Endodermal cell (in vitro differentiated cells): ENCODE measurements at regions not wholly inside any gene's neighbourhood (a gene's known extent, or its start where the extent isn't known, plus 50 kb on each side); places are given as distances from the start of the nearest gene placed in this dataset.

Experiments used
- DNase-seq: peaks from one replicate; pipeline ENCODE4 v3.0.0-alpha.2; 2017
- H3K27ac ChIP-seq: 2 replicates; pipeline ENCODE4 v1.5.1; 2013; ENCODE audit warnings: mild to moderate bottlenecking, low read depth, low read length, moderate library complexity
- H3K27me3 ChIP-seq: 2 replicates; pipeline ENCODE4 v1.6.1; 2013; ENCODE audit warnings: mild to moderate bottlenecking, low read length, moderate library complexity; ENCODE audit not compliant: insufficient read depth, control insufficient read depth, poor library complexity, severe bottlenecking
- H3K36me3 ChIP-seq: 2 replicates; pipeline ENCODE4 v1.7.0; 2013; ENCODE audit warnings: mild to moderate bottlenecking, low read length, moderate library complexity; ENCODE audit not compliant: control insufficient read depth, insufficient read depth
- H3K4me1 ChIP-seq: one replicate; pipeline ENCODE4 v1.7.0; 2013; ENCODE audit warnings: low read length; ENCODE audit not compliant: control insufficient read depth, insufficient read depth
- H3K4me3 ChIP-seq: 2 replicates; pipeline ENCODE4 v1.5.1; 2013; ENCODE audit warnings: mild to moderate bottlenecking, low read length, moderate library complexity
- H3K9ac ChIP-seq: 2 replicates; pipeline ENCODE4 v1.6.1; 2013; ENCODE audit warnings: mild to moderate bottlenecking, low read length, moderate library complexity; ENCODE audit not compliant: poor library complexity, severe bottlenecking; ENCODE audit errors: extremely low read depth
- H3K9me3 ChIP-seq: 2 replicates; pipeline ENCODE4 v1.6.1; 2013; ENCODE audit warnings: mild to moderate bottlenecking, low read length, moderate library complexity; ENCODE audit not compliant: control insufficient read depth
- H3K27ac Mint-ChIP-seq: 2 replicates; pipeline ENCODE4 v1.8.0; 2020; ENCODE audit warnings: mixed read lengths
- H3K27me3 Mint-ChIP-seq: 2 replicates; pipeline ENCODE4 v1.8.0; 2021; ENCODE audit warnings: mild to moderate bottlenecking, mixed read lengths; ENCODE audit not compliant: insufficient read depth
- H3K36me3 Mint-ChIP-seq: 2 replicates; pipeline ENCODE4 v1.8.0; 2020; ENCODE audit warnings: low read depth, mixed read lengths
- H3K4me1 Mint-ChIP-seq: 2 replicates; pipeline ENCODE4 v1.8.0; 2020; ENCODE audit warnings: mixed read lengths
- H3K4me3 Mint-ChIP-seq: 2 replicates; pipeline ENCODE4 v1.8.0; 2020; ENCODE audit warnings: mild to moderate bottlenecking, moderate library complexity, mixed read lengths
- H3K9me3 Mint-ChIP-seq: 2 replicates; pipeline ENCODE4 v1.8.0; 2020; ENCODE audit warnings: mild to moderate bottlenecking, mixed read lengths
- CTCF ChIP-seq: fragments of 200-600 bp; sonication (generic); conservative IDR thresholded peaks from 2 replicates; pipeline ENCODE4 v1.5.0; 2021; ENCODE audit warnings: antibody characterized with exemption, mild to moderate bottlenecking
- WGBS, 2 experiments: methylation state at CpG; one replicate each; pipeline versions ENCODE4 v1.1.5 to v1.1.7; 2013; ENCODE audit warnings: missing lambda C conversion rate in 2 of 2, mixed read lengths in 1 of 2; ENCODE audit not compliant: insufficient coverage in 1 of 2, insufficient read length in 1 of 2; 5-methylcytosine and 5-hydroxymethylcytosine counted together

- H3K9ac ChIP-seq, result no peak overlapping the region
- H3K4me1 ChIP-seq, result no peaks in the 10 kb centered on the region
- no peaks in the 10 kb centered on the region for H3K27me3 ChIP-seq
- Mint-ChIP-seq H3K27me3 (no peaks in the 10 kb centered on the region), H3K4me1 (no peaks in the 10 kb centered on the region), H3K27ac (no peak overlapping the region), H3K36me3 (no peaks in the 10 kb centered on the region), H3K4me3 (no peak overlapping the region), H3K9me3 (peaks cover 39% of the 10 kb centered on the region)
- H3K4me3 ChIP-seq, result no peak overlapping the region
- no peaks in the 10 kb centered on the region for H3K36me3 ChIP-seq
- DNase-seq, result peak; percentile 59
- H3K9me3 ChIP-seq, result no peaks in the 10 kb centered on the region
- no peak overlapping the region for H3K27ac ChIP-seq
- TF ChIP-seq CTCF, result peak; percentile 40
- WGBS, 2 experiments, result 87% methylated on average over 3 of the region's 3 CpGs; no CpG with 5 or more reads in 1 of the 2 experiments
These were observed 146.7 kb upstream of the FAM9B start for GRCh38 chrX:9180623-9181022.

- no peak overlapping the region for H3K9ac ChIP-seq
- Mint-ChIP-seq H3K9me3 (peaks cover 35% of the 10 kb centered on the region), H3K36me3 (no peaks in the 10 kb centered on the region), H3K27me3 (peaks cover 2% of the 10 kb centered on the region), H3K4me1 (no peaks in the 10 kb centered on the region), H3K4me3 (no peak overlapping the region), H3K27ac (no peak overlapping the region)
- TF ChIP-seq CTCF, result no peak
- H3K36me3 ChIP-seq, result no peaks in the 10 kb centered on the region
- no peaks in the 10 kb centered on the region for H3K4me1 ChIP-seq
- H3K27ac ChIP-seq, result no peak overlapping the region
- H3K4me3 ChIP-seq, result no peak overlapping the region
- whole genome bisulfite sequencing, 2 experiments, result 89% methylated on average over 3 of the region's 3 CpGs; no CpG with 5 or more reads in 1 of the 2 experiments
- DNase-seq, result no peak
- no peaks in the 10 kb centered on the region for H3K27me3 ChIP-seq
- H3K9me3 ChIP-seq, result no peaks in the 10 kb centered on the region
These were observed 148.1 kb upstream of the FAM9B start for GRCh38 chrX:9182041-9182440.

GRCh38 chrX:9183481-9183880, 149.6 kb upstream of the FAM9B start:
- H3K36me3 Mint-ChIP-seq, result no peaks in the 10 kb centered on the region
- Histone ChIP-seq H3K27me3 (no peaks in the 10 kb centered on the region), H3K9ac (no peak overlapping the region), H3K9me3 (no peaks in the 10 kb centered on the region), H3K27ac (no peak overlapping the region), H3K36me3 (no peaks in the 10 kb centered on the region), H3K4me3 (no peak overlapping the region), H3K4me1 (no peaks in the 10 kb centered on the region)
- H3K4me3 Mint-ChIP-seq, result no peak overlapping the region
- no peak for DNase-seq
- H3K27ac Mint-ChIP-seq, result no peak overlapping the region
- H3K27me3 Mint-ChIP-seq, result peaks cover 2% of the 10 kb centered on the region
- peaks cover 28% of the 10 kb centered on the region for H3K9me3 Mint-ChIP-seq
- no peaks in the 10 kb centered on the region for H3K4me1 Mint-ChIP-seq
- WGBS, 2 experiments, result 83 to 87% methylated on average over 1 to 2 of the region's 2 CpGs
- no peak for TF ChIP-seq CTCF
